ENCODE measurements at regions not wholly inside any gene's neighbourhood (a gene's known extent, or its start where the extent isn't known, plus 50 kb on each side); places are given as distances from the start of the nearest gene placed in this dataset.

GRCh38 chr20:60203451-60203850 lies 245.2 kb downstream of the CDH26 start:
- no peak overlapping the region for H3K14ac ChIP-seq (ENCODE audit: low read length)
- H3K4me2 ChIP-seq (ENCODE audit: low read length): no peak overlapping the region
- no peak overlapping the region for H2BK12ac ChIP-seq (ENCODE audit: low read length)
- H3K4me1 ChIP-seq (ENCODE audit: control insufficient read depth in 1 of 2, insufficient read depth in 2 of 2, low read length in 2 of 2): peaks cover 3 to 15% of the 10 kb centered on the region in 2 experiments
- no peaks in the 10 kb centered on the region for H3K36me3 ChIP-seq (ENCODE audit: control insufficient read depth in 1 of 2, insufficient read depth in 2 of 2, low read length in 2 of 2)
- H3K9me3 ChIP-seq (ENCODE audit: insufficient read depth, low read depth, low read length): peaks cover 4% of the 10 kb centered on the region
- H3K4me3 ChIP-seq (ENCODE audit: low read depth, low read length): no peak overlapping the region
- no peaks in the 10 kb centered on the region for H3K27me3 ChIP-seq (ENCODE audit: insufficient read depth, low read length)
- no peak overlapping the region for H2BK120ac ChIP-seq (ENCODE audit: insufficient read depth, low read length, poor library complexity)
- no peak overlapping the region for H3K27ac ChIP-seq (ENCODE audit: low read depth, low read length)
- H4K8ac ChIP-seq (ENCODE audit: low read depth, low read length): no peak overlapping the region
- H2AFZ ChIP-seq (ENCODE audit: insufficient read depth, low read length, poor library complexity): no peak overlapping the region
- H3K9ac ChIP-seq (ENCODE audit: low read length): no peak overlapping the region
- no peak for DNase-seq
- H3K23ac ChIP-seq (ENCODE audit: low read length): no peak overlapping the region
- H3K79me1 ChIP-seq (ENCODE audit: low read length): no peaks in the 10 kb centered on the region
- H4K12ac ChIP-seq (ENCODE audit: low read depth, low read length): no peak overlapping the region
- no peak overlapping the region for H3K18ac ChIP-seq (ENCODE audit: low read length)
- H2BK5ac ChIP-seq (ENCODE audit: low read depth, low read length, poor library complexity): no peak overlapping the region
- H2AK5ac ChIP-seq (ENCODE audit: low read length): no peak overlapping the region
- WGBS (ENCODE audit: extremely low coverage, insufficient coverage, insufficient read length): no CpG with 5 or more reads among the region's 6 CpGs
- no peaks in the 10 kb centered on the region for H3K79me2 ChIP-seq (ENCODE audit: control insufficient read depth, insufficient read depth, low read length, poor library complexity)
- no peak overlapping the region for H4K91ac ChIP-seq (ENCODE audit: low read depth, low read length)
- H3K4ac ChIP-seq (ENCODE audit: low read depth, low read length): no peak overlapping the region

- H4K91ac ChIP-seq (ENCODE audit: low read depth, low read length): no peak overlapping the region
- H3K18ac ChIP-seq (ENCODE audit: low read length): no peak overlapping the region
- H3K4me2 ChIP-seq (ENCODE audit: low read length): no peak overlapping the region
- H4K12ac ChIP-seq (ENCODE audit: low read depth, low read length): no peak overlapping the region
- no peaks in the 10 kb centered on the region for H3K27me3 ChIP-seq (ENCODE audit: insufficient read depth, low read length)
- H3K4ac ChIP-seq (ENCODE audit: low read depth, low read length): no peak overlapping the region
- H3K4me1 ChIP-seq (ENCODE audit: control insufficient read depth in 1 of 2, insufficient read depth in 2 of 2, low read length in 2 of 2): peaks cover 3 to 15% of the 10 kb centered on the region in 2 experiments
- no peak overlapping the region for H3K14ac ChIP-seq (ENCODE audit: low read length)
- no CpG with 5 or more reads among the region's 4 CpGs for WGBS (ENCODE audit: extremely low coverage, insufficient coverage, insufficient read length)
- no peak overlapping the region for H2BK5ac ChIP-seq (ENCODE audit: low read depth, low read length, poor library complexity)
- no peak overlapping the region for H2BK12ac ChIP-seq (ENCODE audit: low read length)
- no peaks in the 10 kb centered on the region for H3K36me3 ChIP-seq (ENCODE audit: control insufficient read depth in 1 of 2, insufficient read depth in 2 of 2, low read length in 2 of 2)
- no peak overlapping the region for H3K9ac ChIP-seq (ENCODE audit: low read length)
- no peak overlapping the region for H2BK120ac ChIP-seq (ENCODE audit: insufficient read depth, low read length, poor library complexity)
- no peak for DNase-seq
- no peak overlapping the region for H3K4me3 ChIP-seq (ENCODE audit: low read depth, low read length)
- no peak overlapping the region for H2AK5ac ChIP-seq (ENCODE audit: low read length)
- no peak overlapping the region for H3K23ac ChIP-seq (ENCODE audit: low read length)
- H3K79me2 ChIP-seq (ENCODE audit: control insufficient read depth, insufficient read depth, low read length, poor library complexity): no peaks in the 10 kb centered on the region
- no peaks in the 10 kb centered on the region for H3K79me1 ChIP-seq (ENCODE audit: low read length)
- H2AFZ ChIP-seq (ENCODE audit: insufficient read depth, low read length, poor library complexity): no peak overlapping the region
- no peak overlapping the region for H3K27ac ChIP-seq (ENCODE audit: low read depth, low read length)
- H4K8ac ChIP-seq (ENCODE audit: low read depth, low read length): no peak overlapping the region
- H3K9me3 ChIP-seq (ENCODE audit: insufficient read depth, low read depth, low read length): peaks cover 4% of the 10 kb centered on the region
These were observed 246.4 kb downstream of the CDH26 start for GRCh38 chr20:60204601-60205000.

GRCh38 chr20:60206259-60206658 lies 248.0 kb downstream of the CDH26 start:
- Histone ChIP-seq H3K4me1 (ENCODE audit: control insufficient read depth in 1 of 2, insufficient read depth in 2 of 2, low read length in 2 of 2) (peaks cover 3 to 15% of the 10 kb centered on the region in 2 experiments), H3K14ac (ENCODE audit: low read length) (no peak overlapping the region), H3K27ac (ENCODE audit: low read depth, low read length) (no peak overlapping the region), H4K8ac (ENCODE audit: low read depth, low read length) (no peak overlapping the region), H3K23ac (ENCODE audit: low read length) (no peak overlapping the region), H3K27me3 (ENCODE audit: insufficient read depth, low read length) (no peaks in the 10 kb centered on the region), H3K79me2 (ENCODE audit: control insufficient read depth, insufficient read depth, low read length, poor library complexity) (no peaks in the 10 kb centered on the region), H3K4ac (ENCODE audit: low read depth, low read length) (no peak overlapping the region), H3K9ac (ENCODE audit: low read length) (no peak overlapping the region), H2AK5ac (ENCODE audit: low read length) (no peak overlapping the region), H3K36me3 (ENCODE audit: control insufficient read depth in 1 of 2, insufficient read depth in 2 of 2, low read length in 2 of 2) (no peaks in the 10 kb centered on the region), H2BK120ac (ENCODE audit: insufficient read depth, low read length, poor library complexity) (no peak overlapping the region), H3K4me3 (ENCODE audit: low read depth, low read length) (no peak overlapping the region), H2BK5ac (ENCODE audit: low read depth, low read length, poor library complexity) (no peak overlapping the region), H3K18ac (ENCODE audit: low read length) (no peak overlapping the region), H2BK12ac (ENCODE audit: low read length) (no peak overlapping the region), H4K12ac (ENCODE audit: low read depth, low read length) (no peak overlapping the region), H3K9me3 (ENCODE audit: insufficient read depth, low read depth, low read length) (no peaks in the 10 kb centered on the region), H3K79me1 (ENCODE audit: low read length) (no peaks in the 10 kb centered on the region), H4K91ac (ENCODE audit: low read depth, low read length) (no peak overlapping the region), H2AFZ (ENCODE audit: insufficient read depth, low read length, poor library complexity) (no peak overlapping the region), H3K4me2 (ENCODE audit: low read length) (no peak overlapping the region)
- no CpG with 5 or more reads among the region's 3 CpGs for WGBS (ENCODE audit: extremely low coverage, insufficient coverage, insufficient read length)
- DNase-seq: peak in 1 of 2 donors; percentile 56

- Histone ChIP-seq H2AK5ac (ENCODE audit: low read length) (no peak overlapping the region), H3K4me3 (ENCODE audit: low read depth, low read length) (no peak overlapping the region), H2BK5ac (ENCODE audit: low read depth, low read length, poor library complexity) (no peak overlapping the region), H3K27me3 (ENCODE audit: insufficient read depth, low read length) (no peaks in the 10 kb centered on the region), H3K27ac (ENCODE audit: low read depth, low read length) (no peak overlapping the region), H3K18ac (ENCODE audit: low read length) (no peak overlapping the region), H4K12ac (ENCODE audit: low read depth, low read length) (no peak overlapping the region), H2BK120ac (ENCODE audit: insufficient read depth, low read length, poor library complexity) (no peak overlapping the region), H3K9ac (ENCODE audit: low read length) (no peak overlapping the region), H3K36me3 (ENCODE audit: control insufficient read depth in 1 of 2, insufficient read depth in 2 of 2, low read length in 2 of 2) (no peaks in the 10 kb centered on the region), H3K23ac (ENCODE audit: low read length) (no peak overlapping the region), H3K79me2 (ENCODE audit: control insufficient read depth, insufficient read depth, low read length, poor library complexity) (no peaks in the 10 kb centered on the region), H4K91ac (ENCODE audit: low read depth, low read length) (no peak overlapping the region), H4K8ac (ENCODE audit: low read depth, low read length) (no peak overlapping the region), H3K4me2 (ENCODE audit: low read length) (no peak overlapping the region), H2BK12ac (ENCODE audit: low read length) (no peak overlapping the region), H3K4me1 (ENCODE audit: control insufficient read depth in 1 of 2, insufficient read depth in 2 of 2, low read length in 2 of 2) (peaks cover 0 to 2% of the 10 kb centered on the region in 2 experiments), H3K4ac (ENCODE audit: low read depth, low read length) (no peak overlapping the region), H3K9me3 (ENCODE audit: insufficient read depth, low read depth, low read length) (peaks cover 2% of the 10 kb centered on the region), H3K14ac (ENCODE audit: low read length) (no peak overlapping the region), H3K79me1 (ENCODE audit: low read length) (no peaks in the 10 kb centered on the region), H2AFZ (ENCODE audit: insufficient read depth, low read length, poor library complexity) (no peak overlapping the region)
- WGBS (ENCODE audit: extremely low coverage, insufficient coverage, insufficient read length): no CpG with 5 or more reads among the region's 4 CpGs
- peak; percentile 16 to 50 for DNase-seq
These were observed 250.8 kb downstream of the CDH26 start for GRCh38 chr20:60209048-60209447.
